ACHN (cell line): ENCODE measurements at regions not wholly inside any gene's neighbourhood (a gene's known extent, or its start where the extent isn't known, plus 50 kb on each side); places are given as distances from the start of the nearest gene placed in this dataset.
A peak's percentile ranks its signal among the peaks of the same experiment; 100 is the strongest.
"Not testable (repeated sequence)": the region's sequence is repeated elsewhere in the genome, so short reads cannot be mapped to it uniquely, and the experiment has no call there.

Source experiments
- DNase-seq: peaks from one replicate; pipeline ENCODE4 v3.0.0-alpha.2; 2015
- in situ Hi-C: cut with HindIII; loops from 2 replicates; pipeline ENCODE4 v1.10.0; 2017; ENCODE audit warnings: low sequenced_read_pairs, low pct_ligation_motif_present, low pct_unique_long_range_greater_than_20kb

DNA sequence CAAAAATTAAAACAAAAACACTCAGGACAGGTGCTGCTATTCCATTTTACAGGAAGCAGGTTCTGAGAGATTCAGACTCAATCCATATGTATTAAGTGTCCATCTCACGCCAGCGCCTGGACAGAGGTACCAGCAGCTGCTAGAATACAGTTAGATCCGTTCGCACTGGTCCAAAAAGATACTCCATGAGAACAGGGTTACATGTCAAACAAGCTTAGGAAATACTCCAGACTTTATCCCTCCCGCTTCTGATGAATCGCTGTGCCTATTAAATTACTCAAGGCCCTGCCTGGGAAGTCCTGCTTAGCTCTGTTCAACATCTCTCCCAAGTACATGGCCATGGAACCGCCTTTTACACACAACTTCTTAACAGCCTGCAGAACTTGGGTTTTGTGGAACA is 50.2 kb upstream of the SLC35C1 start:
- DNase-seq: no peak
- in situ Hi-C loops: no loop called here

DNA sequence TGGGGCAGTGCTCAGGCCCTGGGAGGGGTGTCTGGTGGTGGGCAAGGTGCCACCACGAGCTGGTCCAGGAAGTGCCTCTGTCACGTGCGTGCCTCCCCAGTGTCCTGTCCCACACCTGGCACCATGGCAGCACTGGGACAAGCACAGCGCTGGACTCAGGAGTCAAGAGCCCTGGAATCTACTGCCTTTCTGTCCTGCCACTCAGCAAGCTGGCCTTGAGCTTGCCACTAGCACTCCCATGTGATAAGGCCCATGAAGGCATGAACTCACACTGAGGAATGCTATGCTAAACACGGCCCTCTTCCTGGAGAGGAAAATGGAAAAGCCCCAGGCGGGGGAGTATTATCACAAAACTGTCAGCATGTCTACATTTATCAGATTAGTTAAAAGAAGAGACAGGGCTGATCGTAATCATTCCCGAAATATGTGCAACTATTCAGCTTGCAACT is 50.7 kb upstream of the SLC35C1 start:
- in situ Hi-C loops: no loop called here
- DNase-seq: no peak

- DNase-seq: no peak
- in situ Hi-C loops: no loop called here
Measured at GRCh38 chr11:45752106-45752505, 52.8 kb upstream of the SLC35C1 start.

DNA sequence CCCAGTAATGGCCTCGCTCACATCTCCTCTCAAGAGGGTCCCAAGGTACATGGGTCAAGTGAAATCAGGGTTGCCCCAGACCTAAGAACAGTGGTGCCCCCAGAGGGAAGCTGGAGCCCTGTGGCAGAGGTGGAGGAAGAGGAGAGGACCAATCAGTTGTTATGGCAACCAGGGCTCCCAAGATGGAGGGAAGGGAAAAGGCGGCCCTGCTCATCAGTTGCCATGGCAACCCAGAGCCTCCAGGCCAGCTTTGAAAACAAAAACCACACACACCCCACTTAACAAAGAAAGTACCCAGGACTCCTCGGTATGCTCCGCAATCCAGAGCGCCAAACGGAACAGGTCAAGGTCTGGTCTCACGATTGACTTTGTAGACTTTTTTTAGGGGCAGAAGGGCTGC is 53.5 kb upstream of the SLC35C1 start:
- in situ Hi-C loops: no loop called here

GRCh38 chr11:45750439-45750838 is 54.5 kb upstream of the SLC35C1 start:
- no peak for DNase-seq
- in situ Hi-C loops: no loop called here

More for the DNA sequence above, 53.5 kb upstream of the SLC35C1 start:
- DNase-seq: no peak

DNA sequence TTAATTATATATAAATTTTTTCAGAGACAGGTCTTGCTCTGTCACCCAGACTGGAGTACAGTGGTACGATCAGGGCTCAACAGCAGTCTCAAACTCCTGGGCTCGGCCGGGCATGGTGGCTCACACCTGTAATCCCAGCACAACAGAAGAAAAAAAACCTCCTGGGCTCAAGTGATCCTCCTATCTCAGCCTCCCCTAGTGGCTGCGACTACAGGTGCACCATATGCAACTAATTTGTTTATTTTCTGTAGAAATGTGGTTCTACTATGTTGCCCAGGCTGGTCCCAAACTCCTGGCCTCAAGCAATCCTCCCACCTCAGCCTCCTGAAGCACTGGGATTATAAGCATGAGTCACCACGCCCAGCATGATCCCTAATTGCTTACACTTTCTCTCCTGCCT is 56.1 kb upstream of the SLC35C1 start:
- no peak for DNase-seq
- in situ Hi-C loops: no loop called here

GRCh38 chr11:45745065-45745811 is 59.7 kb upstream of the SLC35C1 start:
- in situ Hi-C loops: no loop called here
- DNase-seq: no peak

DNA sequence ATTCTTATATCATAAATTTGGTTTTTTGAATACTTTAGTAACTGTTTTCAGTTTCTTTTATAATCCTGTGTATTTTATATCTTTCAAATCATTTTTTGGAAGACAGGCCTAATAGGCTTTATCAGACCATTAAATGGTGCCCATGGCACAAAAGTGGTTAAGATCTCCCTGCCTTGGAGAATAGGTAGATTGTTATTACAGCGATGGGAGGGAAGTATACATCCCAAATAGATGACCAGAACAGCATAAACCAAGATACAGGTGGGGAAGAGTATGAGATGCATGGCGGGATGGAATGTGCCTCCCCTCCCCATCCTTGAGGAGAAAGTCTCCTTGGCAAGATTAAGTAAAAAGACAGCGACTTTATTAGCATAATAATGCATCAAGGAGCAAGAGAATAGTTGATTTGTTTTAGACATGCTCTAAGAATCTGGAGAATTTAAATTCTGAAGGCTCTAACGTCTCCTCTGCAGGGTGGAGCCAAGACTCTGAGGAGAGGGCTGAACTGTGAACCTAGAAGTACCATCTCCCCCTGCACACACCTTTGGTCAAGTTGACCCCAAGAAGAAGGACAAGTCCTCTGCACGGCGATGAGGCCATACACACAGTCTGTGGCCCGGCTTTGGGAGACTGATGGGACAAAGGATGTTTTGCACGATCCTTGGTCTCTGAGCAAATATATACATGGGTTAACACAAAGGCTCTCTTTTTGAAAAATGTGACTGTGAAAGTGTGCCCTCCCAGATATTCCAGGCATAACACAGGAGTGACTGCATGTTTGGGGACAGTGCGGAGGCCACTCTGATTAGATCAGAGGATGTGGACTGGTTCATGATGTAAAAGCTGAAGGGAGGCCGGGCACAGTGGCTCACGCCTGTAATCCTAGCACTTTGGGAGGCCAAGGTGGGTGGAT is 61.1 kb upstream of the SLC35C1 start:
- in situ Hi-C loops: no loop called here
- no peak for DNase-seq

DNA sequence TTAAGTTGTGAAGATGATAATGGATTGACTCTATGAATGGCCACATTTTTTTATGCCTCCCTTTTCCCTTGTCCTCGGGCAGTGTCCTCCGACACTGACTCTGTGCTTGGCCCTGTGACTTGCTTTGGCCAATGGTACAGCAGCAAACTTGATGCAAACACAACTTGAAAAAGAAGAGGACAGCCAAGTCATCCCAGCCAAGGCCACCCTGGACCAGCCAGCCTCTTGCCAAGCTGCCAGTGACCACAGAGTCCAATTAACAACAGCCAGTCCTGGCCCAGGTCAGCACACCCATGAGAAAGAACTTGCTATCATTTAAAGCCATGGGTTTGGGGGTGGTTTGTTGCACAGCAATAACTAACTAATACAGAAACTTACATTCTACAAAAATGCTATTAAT is 63.4 kb upstream of the SLC35C1 start:
- in situ Hi-C loops: no loop called here
- DNase-seq: no peak

- no peak for DNase-seq
- in situ Hi-C loops: no loop called here
Measured at GRCh38 chr11:45741032-45741431, 63.9 kb upstream of the SLC35C1 start.

- in situ Hi-C loops: no loop called here
Measured at GRCh38 chr11:45739866-45740265, 65.1 kb upstream of the SLC35C1 start.

GRCh38 chr11:45739071-45739470 is 65.9 kb upstream of the SLC35C1 start:
- in situ Hi-C loops, DNase-seq: not testable (repeated sequence)

More at GRCh38 chr11:45739866-45740265, 65.1 kb upstream of the SLC35C1 start:
- DNase-seq: no peak

DNA sequence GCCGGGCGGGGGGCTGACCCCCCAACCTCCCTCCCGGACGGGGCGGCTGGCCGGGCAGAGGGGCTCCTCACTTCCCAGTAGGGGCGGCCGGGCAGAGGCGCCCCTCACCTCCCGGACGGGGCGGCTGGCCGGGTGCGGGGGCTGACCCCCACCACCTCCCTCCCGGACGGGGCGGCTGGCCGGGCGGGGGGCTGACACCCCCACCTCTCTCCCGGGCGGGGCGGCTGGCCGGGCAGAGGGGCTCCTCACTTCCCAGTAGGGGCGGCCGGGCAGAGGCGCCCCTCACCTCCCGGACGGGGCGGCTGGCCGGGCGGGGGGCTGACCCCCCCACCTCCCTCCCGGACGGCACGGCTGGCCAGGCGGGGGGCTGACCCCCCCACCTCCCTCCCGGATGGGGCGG is 66.8 kb upstream of the SLC35C1 start:
- DNase-seq, in situ Hi-C loops: not testable (repeated sequence)

DNA sequence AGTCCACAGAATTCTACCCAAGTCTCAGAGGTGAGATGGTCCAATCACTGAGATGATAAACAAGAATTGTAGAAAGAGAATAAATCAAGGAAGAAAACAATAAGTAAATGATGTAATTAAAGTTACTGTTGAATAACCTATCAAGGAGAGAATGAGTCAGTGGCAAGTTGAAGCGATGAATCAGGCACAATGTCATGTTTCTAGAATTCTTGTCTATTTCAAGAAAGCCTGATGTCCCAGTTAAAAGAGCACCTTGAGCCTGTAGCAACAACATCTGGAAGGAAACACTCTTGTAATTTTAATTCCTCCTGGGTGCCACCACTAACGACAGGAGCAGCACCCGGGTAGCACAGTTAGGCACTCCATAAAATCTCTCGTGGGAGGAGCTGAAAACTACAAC is 67.9 kb upstream of the SLC35C1 start:
- DNase-seq: peak; percentile 12
- in situ Hi-C loops: no loop called here

GRCh38 chr11:45736424-45736823 is 68.5 kb upstream of the SLC35C1 start:
- in situ Hi-C loops: no loop called here
- no peak for DNase-seq

DNA sequence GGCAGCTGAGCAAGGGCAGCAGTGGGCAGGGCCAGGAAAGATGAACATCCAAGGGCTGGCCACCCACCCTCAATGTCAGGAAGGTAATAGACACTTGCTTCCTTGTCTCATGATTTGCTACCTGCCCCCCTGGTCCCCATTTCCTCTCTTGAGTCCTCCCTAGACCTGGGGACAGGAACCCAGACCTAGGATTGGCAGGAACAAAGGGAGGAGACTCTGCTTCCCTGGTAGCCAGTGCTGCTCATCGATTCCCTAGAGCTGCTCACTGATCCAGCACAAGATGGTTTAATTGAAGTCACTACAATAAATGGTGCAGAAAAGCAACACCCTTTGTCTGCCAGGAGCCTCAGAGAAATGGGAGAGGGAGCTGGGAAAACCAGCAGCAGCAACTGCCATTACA is 67.8 kb upstream of the CHST1 start:
- no peak for DNase-seq
- in situ Hi-C loops: no loop called here

DNA sequence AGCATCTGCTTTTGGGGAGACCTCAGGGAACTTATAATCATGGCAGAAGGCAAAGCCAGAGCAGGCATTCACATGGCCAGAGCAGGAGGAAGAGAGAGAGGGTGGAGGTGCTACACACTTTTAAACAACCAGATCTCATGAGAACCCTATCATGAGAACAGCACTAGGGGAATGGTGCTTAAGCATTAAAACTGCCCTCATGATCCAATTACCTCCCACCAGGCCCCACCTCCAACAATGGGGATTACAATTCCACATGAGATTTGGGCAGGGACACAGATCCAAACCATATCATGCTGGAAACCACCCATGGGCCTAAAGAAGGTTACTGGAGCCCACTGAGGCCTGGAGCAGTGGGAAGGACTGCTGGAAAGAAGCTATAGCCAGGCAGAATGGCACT is 66.9 kb upstream of the CHST1 start:
- no peak for DNase-seq
- in situ Hi-C loops: no loop called here

DNA sequence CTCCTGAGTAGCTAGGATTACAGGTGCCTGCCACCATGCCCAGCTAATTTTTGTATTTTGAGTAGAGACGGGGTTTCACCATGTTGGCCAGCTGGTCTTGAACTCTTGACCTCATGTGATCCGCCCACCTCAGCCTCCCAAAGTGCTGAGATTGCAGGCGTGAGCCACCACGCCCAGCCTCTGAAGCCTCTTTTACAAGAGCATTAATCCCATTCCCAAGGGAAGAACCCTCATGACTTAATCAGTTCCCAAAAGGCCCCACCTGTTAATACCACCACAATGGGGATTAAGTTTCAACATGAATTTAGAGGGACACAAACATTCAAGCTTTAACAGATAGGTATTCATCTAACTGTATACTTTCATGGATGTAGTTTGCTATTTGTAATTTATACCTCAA is 65.7 kb upstream of the CHST1 start:
- DNase-seq, in situ Hi-C loops: not testable (repeated sequence)

DNA sequence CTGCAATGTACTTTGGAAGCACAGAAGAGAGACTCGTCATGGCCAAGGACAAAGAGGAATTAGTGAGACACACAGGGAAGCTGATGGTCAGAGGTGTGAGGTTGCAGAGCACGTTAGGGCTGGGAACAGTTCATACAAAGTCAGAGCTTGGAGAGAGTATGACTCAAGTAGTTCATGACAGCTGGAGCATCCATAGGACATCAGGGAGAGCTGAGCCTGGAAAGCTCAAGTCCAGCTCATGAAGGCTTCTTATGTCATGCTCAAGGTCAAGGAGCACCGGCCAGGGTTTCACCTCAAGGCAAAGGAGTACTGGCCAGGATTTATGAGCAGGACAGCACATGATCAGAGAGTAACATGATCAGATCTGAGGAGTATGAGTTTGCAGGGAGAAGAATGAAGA is 64.6 kb upstream of the CHST1 start:
- no peak for DNase-seq
- in situ Hi-C loops: no loop called here
